Common myeloid progenitor, CD34-positive (primary cell): ENCODE measurements at regions not wholly inside any gene's neighbourhood (a gene's known extent, or its start where the extent isn't known, plus 50 kb on each side); places are given as distances from the start of the nearest gene placed in this dataset.

Source experiments
- CTCF ChIA-PET: fragments of 350-600 bp; sonication (Branson Sonifier 250); formaldehyde crosslinking; loops from one replicate; lab custom pipeline; 2021; ENCODE audit warnings: antibody characterized with exemption; lab: Charles Lee
- POLR2A ChIA-PET: fragments of 350-600 bp; sonication (Branson Sonifier 250); formaldehyde crosslinking; loops from one replicate; lab custom pipeline; 2021; ENCODE audit warnings: antibody characterized with exemption; lab: Charles Lee
- DNase-seq, 3 donors: peaks; one replicate each; pipeline versions ENCODE4 v3.0.0 to v3.0.0-alpha.2; 2013
- H3K27ac ChIP-seq, 2 experiments: 1 replicate in 1 of 2; 2 replicates in 1 of 2; pipeline ENCODE4 v1.7.0; 2013; ENCODE audit warnings: inconsistent platforms in 2 of 2, low read length in 2 of 2, mild to moderate bottlenecking in 2 of 2, low read depth in 1 of 2, moderate library complexity in 1 of 2; ENCODE audit not compliant: severe bottlenecking in 2 of 2, insufficient read depth in 1 of 2, poor library complexity in 1 of 2
- H3K27me3 ChIP-seq, 5 experiments: replicated peaks in 2 of 5; 1 replicate in 3 of 5; 2 replicates in 2 of 5; pipeline versions ENCODE4 v1.6.1 to v1.7.0; 2013; ENCODE audit warnings: low read length in 4 of 5, mild to moderate bottlenecking in 2 of 5, moderate library complexity in 2 of 5, inconsistent platforms in 1 of 5; ENCODE audit not compliant: insufficient read depth in 5 of 5, control insufficient read depth in 4 of 5
- H3K36me3 ChIP-seq, 4 experiments: 1 replicate in 2 of 4; 2 replicates in 2 of 4; pipeline versions ENCODE4 v1.6.1 to v1.7.0; 2013; ENCODE audit warnings: low read length in 3 of 4, control low read depth in 1 of 4, mild to moderate bottlenecking in 1 of 4; ENCODE audit not compliant: control insufficient read depth in 4 of 4, insufficient read depth in 4 of 4
- H3K4me1 ChIP-seq, 4 experiments: 1 replicate in 3 of 4; 2 replicates in 1 of 4; pipeline versions ENCODE4 v1.6.1 to v1.7.1; 2013; ENCODE audit warnings: low read length in 3 of 4, mild to moderate bottlenecking in 3 of 4, control low read depth in 1 of 4, inconsistent platforms in 1 of 4, moderate library complexity in 1 of 4; ENCODE audit not compliant: control insufficient read depth in 4 of 4, insufficient read depth in 4 of 4; ENCODE audit errors: control extremely low read depth in 1 of 4
- H3K4me3 ChIP-seq, 7 experiments: 1 replicate in 4 of 7; 2 replicates in 3 of 7; pipeline versions ENCODE4 v1.5.1 to v1.7.0; 2013; ENCODE audit warnings: mild to moderate bottlenecking in 7 of 7, low read length in 6 of 7, moderate library complexity in 6 of 7, inconsistent platforms in 2 of 7, low read depth in 2 of 7, control low read depth in 1 of 7; ENCODE audit not compliant: insufficient read depth in 4 of 7, control insufficient read depth in 1 of 7; ENCODE audit errors: extremely low read depth in 1 of 7
- H3K9me3 ChIP-seq, 5 experiments: 1 replicate in 4 of 5; 2 replicates in 1 of 5; pipeline versions ENCODE4 v1.6.1 to v1.7.1; 2013; ENCODE audit warnings: low read length in 4 of 5, mild to moderate bottlenecking in 2 of 5, inconsistent platforms in 1 of 5, low read depth in 1 of 5, moderate library complexity in 1 of 5; ENCODE audit not compliant: control insufficient read depth in 4 of 5, insufficient read depth in 2 of 5; ENCODE audit errors: control extremely low read depth in 1 of 5
- WGBS: methylation state at CpG from one replicate; pipeline ENCODE4 v1.1.5; 2013; ENCODE audit not compliant: insufficient coverage; 5-methylcytosine and 5-hydroxymethylcytosine counted together

GRCh38 chr9:2359891-2360471 is 261.6 kb upstream of the VLDLR start:
- 87% methylated on average over 3 of the region's 3 CpGs for WGBS
- no peak for DNase-seq
- Histone ChIP-seq H3K4me1 (no peaks in the 10 kb centered on the region), H3K27me3 (peaks cover 0 to 3% (median 0%) of the 10 kb centered on the region in 5 experiments), H3K36me3 (no peaks in the 10 kb centered on the region), H3K9me3 (no peaks in the 10 kb centered on the region), H3K27ac (no peak overlapping the region), H3K4me3 (no peak overlapping the region)
- ChIA-PET CTCF (no interaction called here), POLR2A (no interaction called here)

GRCh38 chr9:2362150-2362549 is 259.4 kb upstream of the VLDLR start:
- Histone ChIP-seq H3K27me3 (peaks cover 0 to 3% (median 0%) of the 10 kb centered on the region in 5 experiments), H3K27ac (no peak overlapping the region), H3K9me3 (no peaks in the 10 kb centered on the region), H3K36me3 (no peaks in the 10 kb centered on the region), H3K4me1 (no peaks in the 10 kb centered on the region), H3K4me3 (no peak overlapping the region)
- no peak for DNase-seq
- ChIA-PET CTCF (no interaction called here), POLR2A (no interaction called here)
- WGBS: no CpG with 5 or more reads among the region's 2 CpGs

- CTCF ChIA-PET: interaction anchor here (0.6 kb wide), 1 partner anchor 95 kb away, joined by 3 read pairs; no protein-coding TSS in a partner anchor
- WGBS: 38% methylated on average over 3 of the region's 6 CpGs
Measured at GRCh38 chr9:2363138-2363745, 258.3 kb upstream of the VLDLR start.

GRCh38 chr9:2363781-2364180 is 257.8 kb upstream of the VLDLR start:
- ChIA-PET CTCF (interaction anchor here (0.6 kb wide), 1 partner anchor 96 kb away, joined by 3 read pairs; no protein-coding TSS in a partner anchor), POLR2A (no interaction called here)
- Histone ChIP-seq H3K27ac (no peak overlapping the region), H3K9me3 (peaks cover 0 to 3% (median 2%) of the 10 kb centered on the region in 5 experiments), H3K36me3 (no peaks in the 10 kb centered on the region), H3K27me3 (peaks cover 0 to 3% (median 0%) of the 10 kb centered on the region in 5 experiments), H3K4me1 (no peaks in the 10 kb centered on the region), H3K4me3 (no peak overlapping the region)
- WGBS: no CpG with 5 or more reads among the region's 1 CpG
- no peak for DNase-seq

More at GRCh38 chr9:2363138-2363745, 258.3 kb upstream of the VLDLR start:
- Histone ChIP-seq H3K27me3 (peaks cover 0 to 3% (median 0%) of the 10 kb centered on the region in 5 experiments), H3K4me1 (no peaks in the 10 kb centered on the region), H3K9me3 (peaks cover 0 to 2% (median 0%) of the 10 kb centered on the region in 5 experiments), H3K27ac (no peak overlapping the region), H3K4me3 (no peak overlapping the region), H3K36me3 (no peaks in the 10 kb centered on the region)
- DNase-seq: no peak
- POLR2A ChIA-PET: no interaction called here

GRCh38 chr9:2367970-2368369 is 253.6 kb upstream of the VLDLR start:
- Histone ChIP-seq H3K9me3 (peaks cover 0 to 3% (median 2%) of the 10 kb centered on the region in 5 experiments), H3K4me3 (no peak overlapping the region), H3K27me3 (no peaks in the 10 kb centered on the region), H3K4me1 (no peaks in the 10 kb centered on the region), H3K36me3 (no peaks in the 10 kb centered on the region), H3K27ac (no peak overlapping the region)
- whole genome bisulfite sequencing: 100% methylated on average over 1 of the region's 1 CpG
- ChIA-PET POLR2A (no interaction called here), CTCF (no interaction called here)
- DNase-seq: no peak

- CTCF ChIA-PET: no interaction called here
- no peaks in the 10 kb centered on the region for H3K4me1 ChIP-seq
- POLR2A ChIA-PET: no interaction called here
Measured at GRCh38 chr9:2373648-2374047, 247.9 kb upstream of the VLDLR start.

GRCh38 chr9:2375114-2375513 is 246.5 kb upstream of the VLDLR start:
- Histone ChIP-seq H3K36me3 (no peaks in the 10 kb centered on the region), H3K4me3 (no peak overlapping the region), H3K4me1 (no peaks in the 10 kb centered on the region), H3K9me3 (peaks cover 0 to 4% (median 0%) of the 10 kb centered on the region in 5 experiments), H3K27ac (no peak overlapping the region), H3K27me3 (no peaks in the 10 kb centered on the region)
- ChIA-PET CTCF (no interaction called here), POLR2A (no interaction called here)
- no CpG with 5 or more reads among the region's 2 CpGs for WGBS
- DNase-seq: no peak

More at GRCh38 chr9:2373648-2374047, 247.9 kb upstream of the VLDLR start:
- Histone ChIP-seq H3K36me3 (no peaks in the 10 kb centered on the region), H3K9me3 (peaks cover 0 to 4% (median 1%) of the 10 kb centered on the region in 5 experiments), H3K27ac (no peak overlapping the region), H3K27me3 (no peaks in the 10 kb centered on the region), H3K4me3 (no peak overlapping the region)
- 100% methylated on average over 1 of the region's 2 CpGs for WGBS
- no peak for DNase-seq
